ENCODE measurements at regions not wholly inside any gene's neighbourhood (a gene's known extent, or its start where the extent isn't known, plus 50 kb on each side); places are given as distances from the start of the nearest gene placed in this dataset.

DNA sequence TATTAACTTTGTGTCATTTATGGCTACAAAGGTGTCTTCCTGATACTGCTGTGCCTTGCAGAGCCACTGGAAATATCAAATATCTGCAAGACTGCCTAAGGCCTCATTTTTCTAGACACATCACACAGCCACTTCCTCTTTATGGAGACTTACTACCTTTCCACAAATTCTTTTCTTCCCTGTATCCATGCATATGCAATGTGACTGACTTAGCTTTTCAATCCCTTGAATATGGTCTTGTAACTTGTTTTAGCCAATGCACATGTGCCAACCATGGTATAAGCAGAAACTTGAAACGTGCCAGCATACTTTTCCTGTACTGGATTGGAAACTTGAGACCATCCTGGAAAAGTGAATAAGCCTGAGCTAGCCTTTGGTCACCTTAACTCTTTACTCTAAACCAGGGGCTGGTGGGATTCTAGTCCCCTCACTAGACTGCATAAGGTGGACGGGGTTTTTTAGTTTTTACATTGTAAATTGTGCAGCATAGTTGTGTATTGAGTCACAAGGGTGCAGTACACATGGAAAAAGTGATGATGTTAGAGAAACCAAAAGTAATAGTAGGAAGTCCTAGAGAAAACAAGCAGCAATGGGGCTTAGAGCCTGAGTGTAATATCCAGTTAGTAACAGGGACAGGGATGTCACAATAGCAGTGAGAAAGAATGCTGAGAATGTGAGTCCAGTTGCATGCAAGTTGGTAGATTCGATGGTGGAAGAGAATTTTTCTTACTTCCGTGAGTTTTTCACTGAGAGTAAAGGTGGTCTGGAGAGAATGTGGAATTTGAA lies 879.5 kb downstream of the SORCS1 start:
- WGBS, 3 donors, result 38 to 44% (median 41%) methylated on average over 4 of the region's 4 CpGs
- intact Hi-C loops (cut with DNase I), result no loop called here
- Histone ChIP-seq H3K9me3 (no peaks in the 10 kb centered on the region), H3K27ac (no peak overlapping the region), H3K4me1 (no peaks in the 10 kb centered on the region), H3K4me3 (no peak overlapping the region), H3K27me3 (ENCODE audit: insufficient read depth in 3 of 3, low read length in 2 of 3) (no peaks in the 10 kb centered on the region), H3K36me3 (ENCODE audit: insufficient read depth in 1 of 2, low read depth in 1 of 2) (no peaks in the 10 kb centered on the region)
- no peak for DNase-seq
- no peak for TF ChIP-seq CTCF (IDR thresholded peaks at IDR 0.05)
- no peak for ATAC-seq

DNA sequence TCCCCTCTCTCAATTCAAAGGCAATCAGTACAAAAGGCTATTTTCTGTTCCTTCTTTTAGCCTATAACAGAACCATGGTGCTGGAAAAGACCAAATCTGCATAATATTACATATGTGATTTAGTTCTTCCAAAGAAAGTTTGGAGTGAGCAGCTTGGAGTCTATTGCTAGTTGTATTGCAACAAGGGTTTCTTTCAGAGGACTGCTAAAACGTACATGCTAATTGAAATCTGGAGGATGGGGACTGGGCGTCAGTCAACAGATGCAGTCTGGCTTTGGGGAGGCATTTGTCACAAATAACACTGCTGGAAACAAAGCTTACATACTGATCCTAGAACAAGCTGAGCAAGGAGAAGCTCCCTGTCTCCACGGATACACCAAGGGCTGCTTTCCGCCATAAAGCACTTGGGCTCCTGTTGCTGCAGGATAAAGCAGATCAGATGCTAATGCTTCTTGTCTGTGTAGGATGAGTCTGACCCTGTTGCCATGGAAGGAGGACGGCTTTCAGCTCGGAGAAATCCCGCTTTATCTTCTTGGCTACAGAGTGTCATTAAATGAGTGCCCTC lies 883.5 kb downstream of the SORCS1 start:
- DNase-seq, result no peak
- TF ChIP-seq CTCF (IDR thresholded peaks at IDR 0.05), result no peak
- 61 to 71% (median 66%) methylated on average over 7 of the region's 7 CpGs for WGBS, 3 donors
- no peaks in the 10 kb centered on the region for H3K27me3 ChIP-seq (ENCODE audit: insufficient read depth in 3 of 3, low read length in 2 of 3)
- no peak for ATAC-seq
- no peaks in the 10 kb centered on the region for H3K4me1 ChIP-seq
- no peaks in the 10 kb centered on the region for H3K36me3 ChIP-seq (ENCODE audit: insufficient read depth in 1 of 2, low read depth in 1 of 2)
- no peak overlapping the region for H3K4me3 ChIP-seq
- intact Hi-C loops (cut with DNase I), result no loop called here
- no peaks in the 10 kb centered on the region for H3K9me3 ChIP-seq
- no peak overlapping the region for H3K27ac ChIP-seq

- ATAC-seq (no peak), DNase-seq (no peak)
- H3K27me3 ChIP-seq (ENCODE audit: insufficient read depth in 3 of 3, low read length in 2 of 3), result no peaks in the 10 kb centered on the region
- H3K4me3 ChIP-seq, result no peak overlapping the region
- no peak for TF ChIP-seq CTCF (IDR thresholded peaks at IDR 0.05)
- no peaks in the 10 kb centered on the region for H3K4me1 ChIP-seq
- intact Hi-C loops (cut with DNase I), result no loop called here
- no peaks in the 10 kb centered on the region for H3K36me3 ChIP-seq (ENCODE audit: insufficient read depth in 1 of 2, low read depth in 1 of 2)
- WGBS, 3 donors, result 48 to 53% (median 52%) methylated on average over 1 of the region's 1 CpG
- H3K9me3 ChIP-seq, result no peaks in the 10 kb centered on the region
- H3K27ac ChIP-seq, result no peak overlapping the region
Observed at GRCh38 chr10:106278383-106278782, 886.1 kb downstream of the SORCS1 start.

DNA sequence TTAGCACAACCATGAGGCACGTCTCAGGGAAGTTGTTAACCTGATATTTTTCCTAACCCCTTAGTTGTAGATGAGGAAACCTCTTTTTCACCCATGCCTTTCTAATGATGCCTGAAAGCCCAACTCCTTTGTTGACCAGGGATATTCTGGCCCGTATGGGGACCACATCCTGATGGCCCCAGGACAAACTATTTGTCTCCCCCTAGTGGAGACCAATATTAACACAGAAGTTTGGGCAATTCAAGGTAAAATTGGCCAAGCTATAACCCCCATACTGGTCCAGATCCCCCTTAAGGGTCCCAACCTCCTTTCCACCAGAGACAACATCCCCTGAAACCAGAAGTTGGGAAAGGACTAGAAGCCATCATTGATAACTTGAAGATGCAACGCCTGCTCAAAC lies 893.3 kb downstream of the SORCS1 start:
- ATAC-seq, result no peak
- TF ChIP-seq CTCF (IDR thresholded peaks at IDR 0.05), result no peak
- 75 to 90% (median 81%) methylated on average over 2 to 3 of the region's 3 CpGs for whole genome bisulfite sequencing, 3 donors
- Histone ChIP-seq H3K27ac (no peak overlapping the region), H3K4me3 (no peak overlapping the region), H3K27me3 (ENCODE audit: insufficient read depth in 3 of 3, low read length in 2 of 3) (no peaks in the 10 kb centered on the region), H3K36me3 (ENCODE audit: insufficient read depth in 1 of 2, low read depth in 1 of 2) (no peaks in the 10 kb centered on the region), H3K9me3 (no peaks in the 10 kb centered on the region), H3K4me1 (no peaks in the 10 kb centered on the region)
- intact Hi-C loops (cut with DNase I), result no loop called here
- DNase-seq, result no peak

Measured in psoas muscle (tissue), 7 donors.